GM18909 (cell line): ENCODE measurements at regions not wholly inside any gene's neighbourhood (a gene's known extent, or its start where the extent isn't known, plus 50 kb on each side); places are given as distances from the start of the nearest gene placed in this dataset.
A peak's percentile ranks its signal among the peaks of the same experiment; 100 is the strongest.

Source experiments
- ATAC-seq: cut with Tn5 transposase; IDR thresholded peaks from one replicate; pipeline ENCODE4 v1.9.1; 2021; ENCODE audit warnings: mild to moderate bottlenecking; ENCODE audit not compliant: unreplicated experiment, poor library complexity

DNA sequence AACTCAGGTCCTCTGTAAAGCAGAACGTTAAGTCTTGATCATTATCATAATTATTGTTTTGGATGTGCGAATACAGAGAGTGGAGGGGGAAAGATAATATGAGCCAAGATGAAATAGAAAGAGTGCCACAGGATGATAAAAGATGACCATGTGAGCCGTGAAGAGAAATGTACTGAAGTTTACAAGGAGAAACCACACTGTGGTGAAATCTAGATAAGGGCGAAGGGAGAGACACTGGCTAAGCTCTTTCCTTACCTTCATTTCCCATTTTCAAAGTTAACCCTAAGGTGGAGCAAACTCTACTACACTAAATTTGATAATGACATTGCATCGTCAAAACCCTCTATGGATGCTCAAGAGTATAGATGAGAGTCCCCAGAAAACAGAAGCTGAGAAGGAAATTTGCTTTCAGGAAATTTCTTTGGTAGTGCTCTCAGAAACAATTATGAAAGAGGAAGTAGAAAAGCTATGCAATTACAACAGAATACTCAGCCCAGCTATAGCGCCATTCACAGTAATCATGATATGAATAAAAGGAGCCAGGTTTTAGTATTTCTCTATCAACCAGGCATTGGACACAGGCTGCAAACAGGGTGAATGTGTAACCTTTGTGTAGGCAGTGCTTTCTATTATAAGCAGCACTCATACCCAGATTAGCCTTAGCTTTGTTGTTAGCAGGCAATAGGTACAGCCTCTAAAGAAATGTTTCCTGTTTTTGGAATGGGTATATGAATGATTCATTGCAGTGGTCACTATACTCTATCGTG lies 1080.7 kb downstream of the GRIK2 start:
- peak; percentile 55 for ATAC-seq

- ATAC-seq: no peak
These were observed 1065.5 kb downstream of the GRIK2 start for GRCh38 chr6:102458990-102459389.

DNA sequence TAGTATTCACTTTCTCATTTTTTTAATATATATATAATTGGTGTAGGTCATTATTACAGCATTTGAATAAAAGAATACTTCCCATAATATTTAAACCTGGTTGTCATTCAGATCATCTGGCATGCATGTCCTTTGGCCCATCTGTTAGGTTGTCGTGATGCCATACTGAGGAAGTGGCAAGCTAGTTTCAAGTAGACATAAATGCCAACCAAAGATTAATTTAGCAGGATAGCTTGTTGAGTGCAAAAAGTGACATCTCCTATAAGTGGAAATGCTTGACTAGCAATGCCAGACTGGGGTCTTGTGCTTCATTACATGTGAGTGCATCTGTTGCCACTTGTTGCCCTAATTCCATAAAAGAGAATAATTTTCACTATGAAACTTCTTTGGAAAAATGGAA lies 1044.7 kb downstream of the GRIK2 start:
- ATAC-seq: no peak

DNA sequence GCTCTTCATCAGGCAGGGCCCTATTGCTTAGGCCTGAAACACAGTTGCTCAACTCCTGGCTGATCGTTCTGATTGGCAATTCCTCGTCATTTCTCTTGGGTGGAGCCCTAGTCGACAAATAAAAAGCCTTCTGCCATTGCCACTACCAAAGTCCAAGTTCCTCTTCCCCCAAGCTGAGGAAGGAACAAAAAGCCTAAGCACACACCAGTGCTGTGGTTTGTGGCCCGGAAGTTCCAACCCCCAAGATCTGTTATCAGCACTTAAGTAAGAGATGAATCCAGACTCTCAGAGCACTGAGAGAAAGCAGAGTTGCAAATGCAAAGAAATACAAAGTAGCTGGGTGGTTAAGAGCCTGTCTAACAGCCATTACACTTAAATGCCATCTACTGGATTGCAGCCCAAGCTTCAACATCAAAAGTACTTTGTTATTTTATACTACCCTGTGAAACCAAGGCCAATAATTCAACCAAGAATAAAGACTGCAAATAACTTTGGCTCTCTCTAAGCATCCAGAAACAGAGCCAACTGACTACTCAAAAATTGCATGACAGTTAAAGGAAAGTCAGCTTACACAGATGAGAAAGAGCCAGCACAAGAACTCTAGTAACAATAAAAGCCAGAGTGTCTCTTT lies 1024.0 kb downstream of the GRIK2 start:
- ATAC-seq: no peak

DNA sequence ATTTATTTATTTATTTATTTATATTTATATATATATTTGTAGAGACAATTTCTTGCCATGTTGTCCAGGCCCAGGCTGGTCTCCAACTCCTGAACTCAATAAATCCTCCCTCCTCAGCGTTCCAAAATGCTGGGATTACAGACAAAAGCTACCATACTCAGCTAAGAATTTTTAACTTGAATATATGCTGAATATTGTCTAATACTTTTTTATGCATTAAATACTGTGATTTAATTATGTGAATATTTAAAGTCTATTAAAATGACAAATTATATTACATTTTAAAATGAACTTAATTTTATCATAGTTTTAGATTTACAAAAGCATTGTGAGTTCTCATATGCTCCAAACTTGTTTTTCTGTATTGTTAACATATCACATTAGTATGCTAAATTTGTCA lies 1022.4 kb downstream of the GRIK2 start:
- no peak for ATAC-seq

DNA sequence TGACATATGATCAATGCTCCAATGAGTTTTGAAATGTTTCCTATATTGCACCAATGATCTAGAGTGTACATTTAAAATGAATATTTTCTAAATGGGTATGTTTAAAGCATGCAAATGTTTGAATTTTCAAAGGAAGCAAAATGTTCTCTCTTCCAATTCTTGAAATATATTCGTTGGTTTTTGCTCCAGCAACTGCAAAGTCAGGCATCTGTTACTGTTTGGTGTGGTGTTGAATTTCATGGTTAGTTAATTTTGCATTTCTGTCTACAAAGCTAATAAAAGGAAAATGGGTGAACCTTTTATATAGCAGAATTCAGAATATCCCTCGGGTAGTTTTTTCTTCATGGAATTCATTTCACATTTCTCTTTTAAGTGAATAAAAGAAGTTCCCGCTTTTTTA lies 1018.3 kb downstream of the GRIK2 start:
- ATAC-seq: no peak

- ATAC-seq: no peak
These were observed 1014.6 kb downstream of the GRIK2 start for GRCh38 chr6:102407886-102408741.

DNA sequence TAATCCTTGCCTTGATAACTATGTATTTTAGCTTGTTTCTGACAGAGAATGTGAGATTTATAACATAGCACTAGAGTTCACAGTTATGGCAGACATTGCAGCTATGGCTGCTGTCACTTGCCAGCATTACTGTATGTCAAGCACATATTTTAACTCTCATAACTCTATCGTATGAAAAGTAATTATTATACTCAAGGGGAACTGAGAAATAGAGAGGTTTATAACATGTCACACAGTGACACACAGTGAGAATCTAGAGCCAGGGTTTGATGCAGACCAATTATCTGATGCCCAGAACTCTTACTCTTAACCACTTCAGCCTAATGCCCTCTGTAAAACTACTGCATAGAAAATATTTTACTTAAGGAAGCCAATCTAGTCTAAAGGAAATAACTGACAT lies 1012.4 kb downstream of the GRIK2 start:
- ATAC-seq: no peak

- no peak for ATAC-seq
These were observed 1009.3 kb downstream of the GRIK2 start for GRCh38 chr6:102402635-102403329.

DNA sequence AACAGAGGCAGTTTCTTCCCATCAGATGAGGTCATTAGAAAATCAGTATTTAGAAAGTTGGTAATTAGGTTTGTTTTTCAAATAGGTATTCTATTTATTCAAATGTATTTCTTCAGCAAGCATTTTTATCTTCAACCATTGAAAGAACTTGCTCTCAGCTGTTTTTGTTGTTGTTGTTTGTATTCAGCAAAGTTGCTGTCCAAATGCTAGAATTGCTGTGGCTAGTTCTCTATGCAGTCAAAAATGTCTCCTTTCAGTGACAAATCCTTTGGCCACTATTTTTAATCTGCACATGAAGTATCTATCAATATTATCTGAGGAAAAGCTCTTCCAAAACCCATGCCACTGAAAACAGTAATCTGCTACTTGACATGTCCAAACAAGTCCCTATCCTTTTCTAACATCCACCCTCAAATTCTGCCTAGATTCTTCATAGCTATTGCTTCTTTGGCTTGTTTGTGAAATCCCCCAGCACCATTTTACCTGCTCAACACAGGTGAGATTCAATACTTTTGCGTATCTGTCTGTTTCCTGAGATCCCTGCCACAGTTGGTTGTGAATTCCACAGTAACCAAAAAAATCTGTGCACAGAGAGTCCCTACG lies 1005.4 kb downstream of the GRIK2 start:
- no peak for ATAC-seq

DNA sequence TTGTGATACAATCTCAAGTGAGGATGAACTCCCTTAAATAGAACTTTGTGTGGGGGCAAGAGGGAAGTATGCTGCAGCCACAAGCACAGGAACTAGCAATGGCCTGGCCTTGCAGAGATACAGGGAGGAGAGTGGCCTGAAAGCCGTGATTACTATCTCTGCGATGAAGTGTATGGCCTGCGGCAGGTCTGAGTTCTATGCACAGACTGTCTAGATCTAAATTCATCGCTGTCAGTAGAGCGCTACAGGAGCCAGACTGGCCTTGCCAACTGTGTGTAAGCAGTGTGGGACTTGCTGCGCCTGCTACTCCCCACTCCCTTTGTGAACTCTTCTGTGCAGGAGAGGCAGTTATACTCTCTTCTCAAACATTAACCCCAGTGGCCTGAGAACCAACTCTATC lies 997.0 kb downstream of the GRIK2 start:
- ATAC-seq: no peak

DNA sequence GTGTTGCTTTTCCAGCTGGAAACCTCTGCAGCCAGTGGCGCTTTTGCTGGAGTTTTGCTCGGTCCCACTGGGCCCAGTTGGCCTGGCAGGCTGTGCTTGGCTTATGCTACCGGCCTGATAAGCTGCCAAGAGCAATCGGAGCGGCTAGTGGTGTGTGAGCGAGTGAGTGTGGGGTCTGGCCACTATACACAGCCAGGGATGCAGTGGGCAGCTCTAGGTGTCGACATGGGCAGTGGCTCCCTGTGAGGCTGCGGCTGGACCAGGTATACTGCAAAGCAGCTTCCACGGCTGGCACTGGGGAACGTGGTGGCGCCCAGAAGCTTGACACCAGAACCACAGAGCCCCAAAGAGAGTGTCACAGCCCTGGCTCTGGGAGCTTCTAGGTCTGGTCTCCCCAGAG lies 996.5 kb downstream of the GRIK2 start:
- no peak for ATAC-seq

GRCh38 chr6:102387326-102388033 lies 994.0 kb downstream of the GRIK2 start:
- ATAC-seq: no peak

DNA sequence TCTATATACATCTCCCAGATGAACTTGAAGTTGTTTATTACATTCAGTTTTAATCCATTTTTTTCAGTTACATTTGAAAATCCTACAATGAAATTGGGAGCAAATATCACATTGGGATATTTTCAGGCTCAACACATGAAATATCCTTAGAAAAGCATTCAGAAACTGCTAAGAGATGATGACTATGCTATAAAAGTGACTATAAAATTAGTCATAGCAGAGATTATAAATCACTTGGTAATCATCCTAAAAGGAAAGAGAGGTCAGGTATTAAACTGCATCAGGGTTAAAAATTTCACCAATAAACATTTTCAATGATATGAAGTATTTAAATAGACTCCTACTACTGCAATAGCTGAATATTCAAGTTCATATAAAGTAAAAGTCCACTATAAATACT lies 987.7 kb downstream of the GRIK2 start:
- no peak for ATAC-seq

- no peak for ATAC-seq
These were observed 962.7 kb downstream of the GRIK2 start for GRCh38 chr6:102356170-102356569.

- no peak for ATAC-seq
These were observed 962.1 kb downstream of the GRIK2 start for GRCh38 chr6:102355578-102355977.

DNA sequence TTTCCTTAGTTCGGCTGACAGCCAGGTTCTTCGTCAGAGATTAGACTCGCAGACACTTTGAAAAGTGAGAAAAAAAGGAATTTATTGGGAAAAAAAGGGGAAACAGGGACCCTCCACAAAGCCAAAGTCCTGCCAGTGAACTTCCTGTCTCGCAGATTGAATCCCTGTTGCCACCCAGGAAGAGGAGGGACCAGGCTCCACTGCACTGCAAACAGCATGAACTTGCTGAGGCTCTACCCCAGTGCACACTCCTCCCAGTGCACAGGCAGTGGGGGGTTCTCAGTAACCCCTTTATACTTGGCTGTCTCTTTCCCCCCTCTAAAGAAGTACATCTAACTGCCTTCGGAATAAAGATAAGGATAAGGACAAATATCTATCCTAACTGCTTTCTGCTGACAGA lies 959.0 kb downstream of the GRIK2 start:
- no peak for ATAC-seq

DNA sequence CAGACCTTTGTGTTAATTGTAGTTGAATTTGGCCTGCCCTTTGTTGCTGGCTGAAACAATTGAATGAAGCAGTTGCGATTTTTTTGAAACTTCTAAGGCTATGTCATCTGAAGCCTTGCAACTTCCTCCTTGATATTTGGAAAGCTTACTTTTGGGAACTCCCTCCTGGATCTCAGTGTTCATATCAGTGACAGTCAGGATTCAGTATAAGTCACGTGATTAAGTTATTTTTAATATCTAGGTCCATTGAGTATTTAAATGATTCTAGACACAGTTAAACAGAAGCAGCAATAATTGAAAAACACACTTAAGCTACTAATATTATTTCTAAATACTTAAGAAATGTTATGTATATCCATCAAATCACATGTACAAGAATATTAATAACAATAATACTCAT lies 951.3 kb downstream of the GRIK2 start:
- ATAC-seq: no peak

- ATAC-seq: no peak
These were observed 946.8 kb downstream of the GRIK2 start for GRCh38 chr6:102340311-102340710.

GRCh38 chr6:102333736-102334135 lies 940.2 kb downstream of the GRIK2 start:
- no peak for ATAC-seq
